Endothelial cell of umbilical vein (primary cell): ENCODE measurements at regions not wholly inside any gene's neighbourhood (a gene's known extent, or its start where the extent isn't known, plus 50 kb on each side); places are given as distances from the start of the nearest gene placed in this dataset.

Experiments
- BruUV-seq: library from RNA; stranded (reverse); fragments of 400-500 nt; replicated peaks from 2 replicates; lab custom pipeline; 2021; lab: Mats Ljungman, UMichigan
- CTCF ChIA-PET: fragments of 300-600, 350-600 bp; sonication (Branson Sonifier 250); formaldehyde crosslinking; loops from one replicate; lab custom pipeline; 2021; ENCODE audit warnings: antibody characterized with exemption, inconsistent platforms; lab: Charles Lee
- POLR2A ChIA-PET: fragments of 300-600, 350-600 bp; sonication (Branson Sonifier 250); formaldehyde crosslinking; loops from one replicate; lab custom pipeline; 2021; ENCODE audit warnings: antibody characterized with exemption, inconsistent platforms; lab: Charles Lee
- DNase-seq: peaks from one replicate; pipeline ENCODE4 v3.0.0-alpha.2; 2011; ENCODE audit warnings: low read depth, low spot score
- FAIRE-seq: peaks from 2 replicates; lab custom pipeline; 2011; peaks lifted over from hg19 to GRCh38; lab: Jason Lieb, UNC
- H2AFZ ChIP-seq: 2 replicates; pipeline ENCODE4 v1.6.0; 2012; ENCODE audit warnings: low read depth, low read length, control low read depth, inconsistent platforms
- H3K27ac ChIP-seq: 2 replicates; pipeline ENCODE4 v1.5.1; 2011; ENCODE audit warnings: low read depth, mild to moderate bottlenecking, control low read depth, low read length, moderate library complexity; ENCODE audit not compliant: insufficient read depth
- H3K27me3 ChIP-seq, 2 experiments: 2 replicates each; pipeline versions ENCODE4 v1.6.0 to v1.6.1; 2011; ENCODE audit warnings: low read length in 2 of 2, mixed read lengths in 1 of 2; ENCODE audit not compliant: control insufficient read depth in 2 of 2, insufficient read depth in 2 of 2
- H3K36me3 ChIP-seq, 2 experiments: 2 replicates in 1 of 2; 3 replicates in 1 of 2; pipeline ENCODE4 v1.5.1; 2011; ENCODE audit warnings: low read length in 2 of 2, mild to moderate bottlenecking in 1 of 2, moderate library complexity in 1 of 2; ENCODE audit not compliant: control insufficient read depth in 2 of 2, insufficient read depth in 2 of 2; ENCODE audit errors: extremely low read depth in 1 of 2
- H3K4me1 ChIP-seq: 3 replicates; pipeline ENCODE4 v1.5.1; 2011; ENCODE audit warnings: mild to moderate bottlenecking, low read length; ENCODE audit not compliant: control insufficient read depth, insufficient read depth; ENCODE audit errors: extremely low read depth
- H3K4me2 ChIP-seq: 2 replicates; pipeline ENCODE4 v1.6.1; 2011; ENCODE audit warnings: low read length, control low read depth, mixed read lengths; ENCODE audit not compliant: insufficient read depth
- H3K4me3 ChIP-seq, 3 experiments: fragments of 200-600 bp in 1 of 3; sonication (generic), shearing (Covaris generic) in 1 of 3; replicated peaks in 1 of 3; 2 replicates each; pipeline ENCODE4 v1.5.1; 2011 to 2016; ENCODE audit warnings: control low read depth in 3 of 3, low read length in 3 of 3, mild to moderate bottlenecking in 2 of 3, inconsistent platforms in 1 of 3, low read depth in 1 of 3, moderate library complexity in 1 of 3; ENCODE audit not compliant: insufficient read depth in 1 of 3
- H3K79me2 ChIP-seq: 2 replicates; pipeline ENCODE4 v1.6.0; 2012; ENCODE audit warnings: low read length, inconsistent platforms; ENCODE audit not compliant: control insufficient read depth, insufficient read depth
- H3K9ac ChIP-seq: replicated peaks from 2 replicates; pipeline ENCODE3; 2011; ENCODE audit warnings: low read length, control low read depth; ENCODE audit not compliant: insufficient read depth; ENCODE audit errors: extremely low read depth
- H3K9me1 ChIP-seq: replicated peaks from 3 replicates; pipeline ENCODE4 v1.6.0; 2011; ENCODE audit warnings: mild to moderate bottlenecking, low read length; ENCODE audit not compliant: control insufficient read depth, insufficient read depth; ENCODE audit errors: extremely low read depth
- H3K9me3 ChIP-seq: replicated peaks from 2 replicates; pipeline ENCODE4 v1.5.1; 2012; ENCODE audit warnings: low read length, inconsistent platforms; ENCODE audit not compliant: control insufficient read depth, insufficient read depth
- H4K20me1 ChIP-seq: replicated peaks from 2 replicates; pipeline ENCODE3; 2011; ENCODE audit warnings: mild to moderate bottlenecking, low read length; ENCODE audit not compliant: control insufficient read depth, insufficient read depth; ENCODE audit errors: extremely low read depth
- EZH2 ChIP-seq: IDR thresholded peaks from 2 replicates; pipeline ENCODE4 v1.6.1; 2012; ENCODE audit warnings: borderline replicate concordance, low read depth, mild to moderate bottlenecking, moderate library complexity, low read length, inconsistent platforms; ENCODE audit not compliant: severe bottlenecking
- FOS ChIP-seq: IDR thresholded peaks from 2 replicates; pipeline ENCODE4 v1.6.1; 2011; ENCODE audit warnings: mild to moderate bottlenecking, low read length, moderate library complexity, borderline replicate concordance; ENCODE audit not compliant: insufficient read depth
- GATA2 ChIP-seq: IDR thresholded peaks from 2 replicates; pipeline ENCODE4 v1.7.0; 2011; ENCODE audit warnings: low read depth, mild to moderate bottlenecking, moderate library complexity, mixed read lengths, low read length; ENCODE audit not compliant: insufficient read length, insufficient read depth
- JUN ChIP-seq: IDR thresholded peaks from 2 replicates; pipeline ENCODE4 v1.6.1; 2011; ENCODE audit warnings: borderline replicate concordance, low read depth; ENCODE audit not compliant: insufficient read length, insufficient read depth
- MYC ChIP-seq: IDR thresholded peaks from one replicate; pipeline ENCODE4 v1.6.1; 2011; ENCODE audit warnings: mild to moderate bottlenecking, low read depth, low read length
- POLR2A ChIP-seq: IDR thresholded peaks from 2 replicates; pipeline ENCODE4 v1.6.1; 2012; ENCODE audit warnings: low read depth, mild to moderate bottlenecking, control low read depth, low read length
- POLR2AphosphoS5 ChIP-seq: IDR thresholded peaks from 2 replicates; pipeline ENCODE4 v1.6.1; 2012; ENCODE audit warnings: low read depth, mild to moderate bottlenecking, control low read depth, low read length, moderate library complexity; ENCODE audit not compliant: insufficient read depth
- dilution Hi-C: fragments of 300-500 bp; cut with MboI; formaldehyde crosslinking; loops from one replicate; pipeline ENCODE4 v1.15.0; 2019; ENCODE audit warnings: low sequenced_read_pairs; ENCODE audit not compliant: extremely low pct_ligation_motif_present
- intact Hi-C: fragments of 100-400 bp; cut with micrococcal nuclease; formaldehyde crosslinking; loops from one replicate; pipeline ENCODE4 v1.10.0; 2022
- TF ChIP-seq, protein P1 (sequence below), 2 donors: IDR thresholded peaks; 1 replicate in 1 of 2; 2 replicates in 1 of 2; pipeline ENCODE4 v1.5.1; 2011; ENCODE audit warnings: low read length in 2 of 2, mild to moderate bottlenecking in 2 of 2, moderate library complexity in 2 of 2, control low read depth in 1 of 2, inconsistent platforms in 1 of 2, low read depth in 1 of 2; ENCODE audit not compliant: insufficient read depth in 1 of 2; ENCODE audit errors: extremely low read depth in 1 of 2
- TF ChIP-seq, protein P2 (sequence below): IDR thresholded peaks from 2 replicates; pipeline ENCODE4 v1.6.1; 2011; ENCODE audit not compliant: insufficient read depth, insufficient read length

DNA sequence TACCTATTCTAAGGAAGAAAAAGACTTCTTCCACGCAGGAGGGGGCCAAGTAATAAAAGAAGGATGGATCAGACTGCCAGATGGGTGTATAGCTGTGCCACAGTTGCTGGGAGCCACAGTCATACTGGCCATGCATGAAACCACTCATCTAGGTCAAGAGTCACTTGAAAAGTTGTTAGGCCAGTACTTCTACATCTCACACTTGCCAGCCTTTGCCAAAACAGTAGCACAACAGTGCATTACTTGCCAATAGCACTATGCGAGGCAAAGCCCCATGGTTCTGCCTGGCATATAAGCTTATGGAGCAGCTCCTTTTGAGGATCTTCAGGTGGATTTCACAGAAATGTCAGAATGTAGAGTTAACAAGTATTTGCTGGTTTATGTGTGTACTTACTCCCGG lies 735.0 kb downstream of the NLGN4Y start:
- CTCF ChIA-PET = no interaction called here
- Histone ChIP-seq H3K27me3 (no peaks in the 10 kb centered on the region), H2AFZ (no peak overlapping the region), H3K4me3 (no peak overlapping the region), H3K9ac (no peak overlapping the region), H3K9me1 (no peaks in the 10 kb centered on the region), H3K4me1 (no peaks in the 10 kb centered on the region), H3K79me2 (no peaks in the 10 kb centered on the region), H3K27ac (no peak overlapping the region), H4K20me1 (no peaks in the 10 kb centered on the region), H3K9me3 (no peaks in the 10 kb centered on the region), H3K36me3 (no peaks in the 10 kb centered on the region), H3K4me2 (no peak overlapping the region)
- no peak for DNase-seq
- POLR2A ChIA-PET = no interaction called here
- intact Hi-C loops (no loop called here), dilution Hi-C loops (no loop called here)
- FAIRE-seq = no peak
- BruUV-seq = no TSS peak
- no peak for TF ChIP-seq GATA2
- TF ChIP-seq, protein P1, sequence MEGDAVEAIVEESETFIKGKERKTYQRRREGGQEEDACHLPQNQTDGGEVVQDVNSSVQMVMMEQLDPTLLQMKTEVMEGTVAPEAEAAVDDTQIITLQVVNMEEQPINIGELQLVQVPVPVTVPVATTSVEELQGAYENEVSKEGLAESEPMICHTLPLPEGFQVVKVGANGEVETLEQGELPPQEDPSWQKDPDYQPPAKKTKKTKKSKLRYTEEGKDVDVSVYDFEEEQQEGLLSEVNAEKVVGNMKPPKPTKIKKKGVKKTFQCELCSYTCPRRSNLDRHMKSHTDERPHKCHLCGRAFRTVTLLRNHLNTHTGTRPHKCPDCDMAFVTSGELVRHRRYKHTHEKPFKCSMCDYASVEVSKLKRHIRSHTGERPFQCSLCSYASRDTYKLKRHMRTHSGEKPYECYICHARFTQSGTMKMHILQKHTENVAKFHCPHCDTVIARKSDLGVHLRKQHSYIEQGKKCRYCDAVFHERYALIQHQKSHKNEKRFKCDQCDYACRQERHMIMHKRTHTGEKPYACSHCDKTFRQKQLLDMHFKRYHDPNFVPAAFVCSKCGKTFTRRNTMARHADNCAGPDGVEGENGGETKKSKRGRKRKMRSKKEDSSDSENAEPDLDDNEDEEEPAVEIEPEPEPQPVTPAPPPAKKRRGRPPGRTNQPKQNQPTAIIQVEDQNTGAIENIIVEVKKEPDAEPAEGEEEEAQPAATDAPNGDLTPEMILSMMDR (IDR thresholded peaks at IDR 0.05; ENCODE audit: extremely low read depth in 1 of 2, insufficient read depth in 1 of 2, low read depth in 1 of 2, low read length in 2 of 2) = no peak

DNA sequence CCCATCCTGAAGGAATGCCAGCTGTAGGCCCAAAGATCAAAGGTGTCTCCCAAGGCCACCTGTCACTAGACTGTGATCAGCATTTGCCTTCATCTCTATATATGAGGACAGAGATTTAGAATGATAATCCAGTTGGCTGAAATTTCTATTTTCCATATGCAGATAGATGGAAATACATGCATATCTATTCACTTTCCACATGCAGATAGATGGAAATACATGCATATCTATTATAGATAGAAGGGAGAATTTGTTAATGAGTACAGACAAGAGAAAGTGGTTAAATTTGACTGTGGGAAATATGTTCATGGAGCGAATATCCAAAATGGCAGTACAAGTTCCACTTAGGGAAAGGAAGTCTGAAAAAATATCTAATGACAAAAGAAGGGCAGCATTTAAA lies 762.2 kb downstream of the NLGN4Y start:
- H3K79me2 ChIP-seq = no peaks in the 10 kb centered on the region
- H3K27ac ChIP-seq = no peak overlapping the region
- H3K36me3 ChIP-seq = no peaks in the 10 kb centered on the region
- FAIRE-seq (no peak), DNase-seq (no peak)
- H4K20me1 ChIP-seq = no peaks in the 10 kb centered on the region
- no peak overlapping the region for H2AFZ ChIP-seq
- no peak overlapping the region for H3K4me3 ChIP-seq
- no peaks in the 10 kb centered on the region for H3K9me1 ChIP-seq
- no peak overlapping the region for H3K4me2 ChIP-seq
- H3K9ac ChIP-seq = no peak overlapping the region
- no peak for TF ChIP-seq POLR2AphosphoS5
- no peak for TF ChIP-seq JUN
- TF ChIP-seq, protein P1 (IDR thresholded peaks at IDR 0.05; ENCODE audit: extremely low read depth in 1 of 2, insufficient read depth in 1 of 2, low read depth in 1 of 2, low read length in 2 of 2) = no peak
- TF ChIP-seq FOS = no peak
- TF ChIP-seq EZH2 = no peak
- TF ChIP-seq POLR2A = no peak
- TF ChIP-seq GATA2 = no peak
- no peak for TF ChIP-seq MYC
- TF ChIP-seq, protein P2, sequence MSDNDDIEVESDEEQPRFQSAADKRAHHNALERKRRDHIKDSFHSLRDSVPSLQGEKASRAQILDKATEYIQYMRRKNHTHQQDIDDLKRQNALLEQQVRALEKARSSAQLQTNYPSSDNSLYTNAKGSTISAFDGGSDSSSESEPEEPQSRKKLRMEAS = no peak
- CTCF ChIA-PET = no interaction called here
- H3K4me1 ChIP-seq = no peaks in the 10 kb centered on the region
- intact Hi-C loops (no loop called here), dilution Hi-C loops (no loop called here)
- POLR2A ChIA-PET = no interaction called here
- no TSS peak for BruUV-seq
- H3K9me3 ChIP-seq = no peaks in the 10 kb centered on the region
- H3K27me3 ChIP-seq = no peaks in the 10 kb centered on the region
